ENCODE measurements at regions not wholly inside any gene's neighbourhood (a gene's known extent, or its start where the extent isn't known, plus 50 kb on each side); places are given as distances from the start of the nearest gene placed in this dataset.

GRCh38 chr1:48164571-48164970 lies 57.9 kb upstream of the SLC5A9 start:
- BruUV-seq (replicated peaks): no TSS peak
- H3K27ac ChIP-seq: no peak overlapping the region
- H4K20me1 ChIP-seq (ENCODE audit: insufficient read depth): no peaks in the 10 kb centered on the region
- no peak overlapping the region for H3K4me2 ChIP-seq
- no peaks in the 10 kb centered on the region for H3K36me3 ChIP-seq (ENCODE audit: low read depth)
- H3K9me3 ChIP-seq (ENCODE audit: insufficient read depth, low read depth): no peaks in the 10 kb centered on the region
- H3K9me2 ChIP-seq (ENCODE audit: insufficient read depth): no peaks in the 10 kb centered on the region
- no peak overlapping the region for H2AFZ ChIP-seq
- CTCF ChIA-PET: no interaction called here
- no peak overlapping the region for H3K4me3 ChIP-seq
- intact Hi-C loops (cut with micrococcal nuclease; ENCODE audit: unreplicated experiment): no loop called here
- no peaks in the 10 kb centered on the region for H3K79me2 ChIP-seq (ENCODE audit: low read depth)
- no peaks in the 10 kb centered on the region; the same call in 1 of the 2 replicates for H3K27me3 ChIP-seq (ENCODE audit: insufficient read depth, low read depth)
- no peak for TF ChIP-seq CTCF (conservative IDR thresholded peaks at IDR 0.05)
- TF ChIP-seq EZH2 (IDR thresholded peaks at IDR 0.05; ENCODE audit: low read depth): no peak
- no peak for DNase-seq
- H3K4me1 ChIP-seq (replicated peaks; ENCODE audit: insufficient read depth): no peaks in the 10 kb centered on the region
- H3F3A ChIP-seq (ENCODE audit: insufficient read depth, low read depth): no peaks in the 10 kb centered on the region
- POLR2A ChIA-PET (ENCODE audit: unreplicated experiment): no interaction called here

- H3F3A ChIP-seq (ENCODE audit: insufficient read depth, low read depth): no peaks in the 10 kb centered on the region
- intact Hi-C loops (cut with micrococcal nuclease; ENCODE audit: unreplicated experiment): no loop called here
- no peaks in the 10 kb centered on the region for H3K9me3 ChIP-seq (ENCODE audit: insufficient read depth, low read depth)
- no peak overlapping the region for H3K4me2 ChIP-seq
- no peaks in the 10 kb centered on the region for H3K36me3 ChIP-seq (ENCODE audit: low read depth)
- no peaks in the 10 kb centered on the region for H3K79me2 ChIP-seq (ENCODE audit: low read depth)
- BruUV-seq (replicated peaks): no TSS peak
- ChIA-PET POLR2A (ENCODE audit: unreplicated experiment) (no interaction called here), CTCF (no interaction called here)
- H3K4me1 ChIP-seq (replicated peaks; ENCODE audit: insufficient read depth): no peaks in the 10 kb centered on the region
- H4K20me1 ChIP-seq (ENCODE audit: insufficient read depth): no peaks in the 10 kb centered on the region
- H3K27me3 ChIP-seq (ENCODE audit: insufficient read depth, low read depth): no peaks in the 10 kb centered on the region; the same call in 1 of the 2 replicates
- no peak overlapping the region for H2AFZ ChIP-seq
- H3K27ac ChIP-seq: no peak overlapping the region
- no peak for DNase-seq
- TF ChIP-seq EZH2 (IDR thresholded peaks at IDR 0.05; ENCODE audit: low read depth) (no peak), CTCF (conservative IDR thresholded peaks at IDR 0.05) (no peak)
- no peaks in the 10 kb centered on the region for H3K9me2 ChIP-seq (ENCODE audit: insufficient read depth)
- H3K4me3 ChIP-seq: no peak overlapping the region
These were observed 61.9 kb upstream of the SLC5A9 start for GRCh38 chr1:48160486-48161132.

DNA sequence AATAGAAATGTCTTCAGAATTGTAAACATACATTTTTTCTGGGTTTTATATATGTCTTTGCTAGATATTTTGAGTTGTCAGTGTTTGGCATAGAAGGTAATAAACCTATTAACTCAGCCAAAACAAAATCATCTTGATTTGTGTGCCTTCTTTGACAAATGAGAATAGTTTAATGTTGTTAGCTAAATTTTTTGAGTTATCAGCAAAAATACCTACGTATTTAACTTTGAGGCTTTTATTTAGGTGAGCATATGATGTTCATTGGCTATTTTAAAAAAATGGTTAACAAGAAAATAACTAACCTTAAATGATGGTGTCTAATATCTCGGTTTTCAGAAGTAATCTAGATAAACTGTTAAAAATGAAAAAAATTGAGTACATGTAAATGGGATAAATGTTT lies 83.2 kb upstream of the SLC5A9 start:
- CTCF ChIA-PET: no interaction called here
- intact Hi-C loops (cut with micrococcal nuclease; ENCODE audit: unreplicated experiment): no loop called here
- no peak overlapping the region for H2AFZ ChIP-seq
- H3K27ac ChIP-seq: no peak overlapping the region
- no peaks in the 10 kb centered on the region for H3K9me3 ChIP-seq (ENCODE audit: insufficient read depth, low read depth)
- no peaks in the 10 kb centered on the region for H3K9me2 ChIP-seq (ENCODE audit: insufficient read depth)
- H3K4me1 ChIP-seq (replicated peaks; ENCODE audit: insufficient read depth): no peaks in the 10 kb centered on the region
- H3K4me2 ChIP-seq: no peak overlapping the region
- no TSS peak for BruUV-seq (replicated peaks)
- no peaks in the 10 kb centered on the region for H3K36me3 ChIP-seq (ENCODE audit: low read depth)
- POLR2A ChIA-PET (ENCODE audit: unreplicated experiment): interaction anchor here (0.7 kb wide), 1 partner anchor 77 kb away, joined by 5 read pairs; no protein-coding TSS in a partner anchor
- TF ChIP-seq CTCF (conservative IDR thresholded peaks at IDR 0.05) (no peak), EZH2 (IDR thresholded peaks at IDR 0.05; ENCODE audit: low read depth) (no peak)
- no peaks in the 10 kb centered on the region for H3F3A ChIP-seq (ENCODE audit: insufficient read depth, low read depth)
- H3K4me3 ChIP-seq: no peak overlapping the region
- H4K20me1 ChIP-seq (ENCODE audit: insufficient read depth): no peaks in the 10 kb centered on the region
- no peaks in the 10 kb centered on the region for H3K27me3 ChIP-seq (ENCODE audit: insufficient read depth, low read depth)
- DNase-seq: no peak
- H3K79me2 ChIP-seq (ENCODE audit: low read depth): no peaks in the 10 kb centered on the region
